ENCODE measurements at regions not wholly inside any gene's neighbourhood (a gene's known extent, or its start where the extent isn't known, plus 50 kb on each side); places are given as distances from the start of the nearest gene placed in this dataset.
"Not testable (repeated sequence)": the region's sequence is repeated elsewhere in the genome, so short reads cannot be mapped to it uniquely, and the experiment has no call there.

DNA sequence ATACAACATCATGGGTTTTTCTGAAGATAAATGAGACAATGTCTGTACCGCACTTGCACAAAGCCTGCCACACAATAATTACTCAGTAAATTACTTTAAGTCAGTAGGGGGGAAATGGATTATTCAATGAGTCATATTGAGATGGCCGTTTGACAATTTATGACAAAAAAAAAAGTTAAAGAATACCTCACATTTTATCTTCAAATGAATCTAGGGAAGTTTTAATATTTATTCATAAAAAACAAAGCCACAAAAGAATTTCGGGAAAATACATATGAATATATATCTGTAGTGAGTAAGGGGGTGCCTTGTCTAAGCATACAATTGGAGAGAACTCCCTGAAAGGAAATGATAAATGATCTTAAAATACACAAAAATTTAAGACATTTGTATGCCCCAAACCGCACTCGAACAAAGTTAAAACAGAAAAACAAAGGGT is 197.0 kb upstream of the SLC7A11 start:
- no peak for DNase-seq (ENCODE audit: low read depth)

- no peak for DNase-seq (ENCODE audit: low read depth)
Measured at GRCh38 chr4:138438608-138439007, 196.5 kb upstream of the SLC7A11 start.

GRCh38 chr4:138437263-138437851 is 195.2 kb upstream of the SLC7A11 start:
- no peak for DNase-seq (ENCODE audit: low read depth)

DNA sequence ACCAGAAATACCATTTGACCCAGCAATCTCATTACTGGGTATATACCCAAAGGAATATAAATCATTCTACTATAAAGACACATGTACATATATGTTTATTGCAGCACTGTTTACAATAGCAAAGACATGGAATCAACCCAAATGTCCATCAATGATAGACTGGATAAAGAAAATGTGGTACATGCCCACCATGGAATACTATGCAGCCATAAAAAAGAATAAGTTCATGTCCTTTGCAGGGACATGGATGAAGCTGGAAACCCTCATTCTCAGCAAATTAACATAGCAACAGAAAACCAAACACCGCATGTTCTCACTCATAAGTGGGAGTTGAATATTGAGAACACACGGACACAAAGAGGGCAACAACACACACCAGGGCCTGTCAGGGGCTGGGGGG is 193.6 kb upstream of the SLC7A11 start:
- not testable (repeated sequence) for DNase-seq (ENCODE audit: low read depth)

DNA sequence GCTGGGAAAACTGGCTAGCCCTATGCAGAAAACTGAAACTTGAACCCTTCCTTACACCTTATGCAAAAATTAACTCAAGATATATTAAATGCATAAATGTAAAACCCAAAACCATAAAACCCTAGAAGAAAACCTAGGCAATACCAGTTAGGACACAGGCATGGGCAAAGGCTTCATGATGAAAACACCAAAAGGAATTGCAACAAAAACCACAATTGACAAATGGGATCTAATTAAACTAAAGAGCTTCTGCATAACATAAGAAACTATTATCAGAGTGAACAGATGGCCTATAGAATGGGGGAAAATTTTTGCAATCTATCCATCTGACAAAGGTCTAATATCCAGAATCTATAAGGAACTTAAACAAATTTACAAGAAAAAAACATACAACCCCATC is 192.9 kb upstream of the SLC7A11 start:
- not testable (repeated sequence) for DNase-seq (ENCODE audit: low read depth)

DNA sequence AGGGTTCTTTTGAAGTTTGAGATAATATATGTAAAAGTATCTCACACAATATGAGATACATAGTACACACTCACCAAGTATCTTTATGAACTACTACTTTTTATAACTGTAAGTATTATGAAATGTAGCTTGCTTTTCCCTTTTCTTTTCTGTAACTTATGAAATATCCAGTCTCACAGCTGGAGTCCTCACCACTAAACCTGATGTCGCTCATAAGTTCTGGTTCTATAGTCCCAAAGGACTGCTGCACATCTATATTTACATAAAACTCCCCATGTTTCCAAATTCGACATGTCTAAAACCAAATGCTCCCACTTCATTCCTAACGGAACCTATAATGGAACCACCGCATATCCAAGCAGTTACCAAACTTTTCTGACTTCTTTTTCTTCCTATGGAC is 186.5 kb upstream of the SLC7A11 start:
- DNase-seq (ENCODE audit: low read depth): no peak

DNA sequence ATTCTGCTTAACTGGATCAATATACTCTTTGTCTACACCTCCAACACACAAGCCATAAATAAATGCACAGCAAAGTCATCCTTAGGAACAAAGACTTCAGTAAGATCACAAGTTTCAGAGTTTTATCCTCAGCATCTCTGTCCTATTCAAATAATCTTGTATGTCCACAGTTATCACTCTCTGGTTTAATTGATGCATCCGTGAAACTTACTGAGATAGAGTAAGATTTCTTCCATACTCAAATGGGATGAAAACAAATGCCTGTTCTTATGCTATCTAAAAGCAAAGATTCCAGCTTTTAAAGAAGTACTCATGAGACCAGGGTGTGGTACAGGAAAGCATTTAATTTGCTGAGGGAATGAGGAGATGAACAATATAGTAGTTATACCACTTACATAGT is 184.6 kb upstream of the SLC7A11 start:
- DNase-seq (ENCODE audit: low read depth): no peak

GRCh38 chr4:138420471-138420870 is 178.3 kb upstream of the SLC7A11 start:
- no peak for DNase-seq (ENCODE audit: low read depth)

DNA sequence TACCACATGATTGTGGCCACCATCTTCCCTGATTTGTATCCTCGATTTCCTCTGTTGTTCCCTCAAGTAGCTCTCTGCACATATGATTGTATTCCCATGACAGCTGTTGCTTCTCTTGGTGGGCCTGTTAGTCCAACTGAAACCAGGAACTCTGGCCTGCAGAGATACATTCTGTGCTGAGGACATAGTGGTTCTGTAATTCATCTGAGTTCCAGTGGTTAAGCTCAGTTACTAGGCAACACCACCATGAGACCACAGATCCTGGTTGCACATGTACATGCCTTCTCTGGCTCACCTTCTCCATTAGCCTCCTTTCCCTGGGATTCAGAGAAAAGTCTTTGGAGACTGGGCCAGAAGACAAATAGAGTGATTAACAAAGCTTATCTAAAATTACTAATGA is 172.1 kb upstream of the SLC7A11 start:
- no peak for DNase-seq (ENCODE audit: low read depth)

GRCh38 chr4:138413273-138413672 is 171.1 kb upstream of the SLC7A11 start:
- DNase-seq (ENCODE audit: low read depth): no peak

- no peak for DNase-seq (ENCODE audit: low read depth)
Measured at GRCh38 chr4:138412847-138413246, 170.7 kb upstream of the SLC7A11 start.

GRCh38 chr4:138410266-138410665 is 168.1 kb upstream of the SLC7A11 start:
- no peak for DNase-seq (ENCODE audit: low read depth)

GRCh38 chr4:138409670-138410069 is 167.5 kb upstream of the SLC7A11 start:
- DNase-seq (ENCODE audit: low read depth): no peak

DNA sequence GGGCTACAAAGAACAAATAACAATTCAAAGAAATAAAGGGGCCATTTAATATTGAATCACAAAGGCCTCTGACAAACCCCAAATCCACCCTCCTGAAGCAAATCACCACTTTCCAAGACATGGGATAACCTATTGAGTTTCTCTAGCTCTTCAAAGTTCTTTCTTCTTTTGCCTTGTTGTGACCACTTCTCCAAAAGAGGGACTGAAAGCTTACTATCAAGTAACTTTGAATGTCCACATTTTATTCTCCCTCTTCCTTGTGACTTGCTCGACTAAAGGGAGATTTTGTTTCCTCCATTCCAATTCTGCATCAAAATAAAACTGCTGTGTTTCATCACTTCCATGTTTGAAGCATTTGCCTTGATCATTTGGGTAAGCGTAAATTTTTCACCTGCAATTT is 166.6 kb upstream of the SLC7A11 start:
- DNase-seq (ENCODE audit: low read depth): no peak

DNA sequence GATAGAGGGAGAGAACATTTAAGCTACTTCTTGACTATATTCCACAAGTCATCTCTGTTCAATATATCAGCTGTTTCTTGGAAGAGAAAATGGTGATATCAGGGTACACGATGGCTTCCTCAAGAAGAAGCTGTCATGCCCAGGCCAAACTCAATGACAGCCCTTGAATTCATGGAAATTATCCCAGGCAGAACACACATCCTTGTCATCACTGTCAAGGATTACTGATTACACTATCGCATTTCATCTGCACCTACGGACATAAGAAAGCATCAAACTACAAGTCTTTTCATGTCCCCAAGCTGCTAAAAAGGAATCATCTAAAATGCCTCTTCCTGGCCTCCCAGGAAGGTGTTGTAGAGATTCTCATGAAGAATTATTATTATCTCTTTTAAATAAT is 165.2 kb upstream of the SLC7A11 start:
- no peak for DNase-seq (ENCODE audit: low read depth)

- DNase-seq (ENCODE audit: low read depth): no peak
Measured at GRCh38 chr4:138406876-138407275, 164.7 kb upstream of the SLC7A11 start.

DNA sequence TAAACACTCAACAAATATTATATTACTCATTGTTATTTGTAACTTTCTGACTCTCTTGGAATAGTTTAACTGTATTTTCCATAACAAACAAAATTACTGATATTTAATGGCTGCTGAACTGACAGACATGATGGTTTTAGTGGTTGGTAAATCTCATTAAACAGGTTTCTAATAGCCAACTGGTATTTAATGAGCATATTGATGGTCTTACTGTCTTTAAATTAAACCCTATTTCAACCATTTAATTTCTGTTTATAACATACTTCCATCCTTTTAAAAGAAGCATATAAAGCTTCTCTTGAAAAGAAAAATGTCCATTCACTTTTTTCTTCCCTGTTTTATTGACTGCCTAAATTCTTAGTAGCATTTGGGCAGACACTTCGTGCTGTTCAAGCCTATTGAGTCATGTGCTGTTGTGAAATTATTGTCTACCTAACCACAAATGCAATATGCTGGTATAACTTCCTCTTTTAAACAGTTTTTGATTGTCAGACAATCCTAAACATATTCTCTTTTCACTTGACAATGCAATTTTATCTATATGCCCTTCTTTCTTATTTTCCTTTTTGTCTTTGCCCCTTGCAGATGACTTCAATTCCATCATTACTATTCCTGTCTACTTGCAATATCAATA is 163.9 kb upstream of the SLC7A11 start:
- DNase-seq (ENCODE audit: low read depth): no peak

DNA sequence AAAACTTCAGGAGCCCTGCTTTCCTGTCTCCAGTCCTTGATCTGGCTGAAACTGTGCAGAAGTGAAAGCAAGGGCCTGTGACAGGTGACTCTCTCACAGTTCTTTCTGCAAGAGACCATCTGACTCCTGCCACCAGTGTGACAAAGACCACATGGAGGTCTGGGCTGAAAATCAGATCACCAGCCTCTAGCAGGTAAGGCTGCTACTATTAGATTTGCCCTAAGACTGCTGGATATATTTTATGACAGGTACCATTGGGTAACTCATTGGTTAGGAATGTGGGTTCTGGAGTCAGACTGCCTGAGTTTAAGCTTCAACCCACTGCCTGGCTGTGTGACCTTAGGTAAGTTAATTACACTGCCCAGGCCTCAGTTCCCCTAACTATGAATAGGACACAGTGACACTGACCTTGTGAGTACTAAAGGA is 163.3 kb upstream of the SLC7A11 start:
- DNase-seq (ENCODE audit: low read depth): no peak

GRCh38 chr4:138404801-138405200 is 162.7 kb upstream of the SLC7A11 start:
- DNase-seq (ENCODE audit: low read depth): no peak

DNA sequence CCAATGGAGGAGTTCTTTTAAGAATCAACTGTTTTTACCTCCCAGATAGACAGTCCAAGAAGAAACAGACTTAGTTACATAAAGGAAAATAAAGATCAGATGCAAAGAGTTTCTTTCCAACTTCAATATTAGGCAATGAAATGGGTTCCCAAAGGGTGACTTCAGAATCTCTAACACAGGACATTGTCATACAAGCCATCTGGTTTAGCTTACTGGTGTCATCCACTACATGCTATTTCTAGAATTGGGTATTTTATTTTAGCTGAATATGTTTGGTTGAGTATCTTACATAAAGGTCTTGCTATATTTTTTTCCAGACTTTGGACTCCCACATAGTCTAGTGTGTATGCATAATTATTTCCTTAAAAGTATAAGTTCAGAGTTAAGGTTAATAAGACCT is 162.1 kb upstream of the SLC7A11 start:
- no peak for DNase-seq (ENCODE audit: low read depth)

- no peak for DNase-seq (ENCODE audit: low read depth)
Measured at GRCh38 chr4:138401334-138401733, 159.2 kb upstream of the SLC7A11 start.

DNA sequence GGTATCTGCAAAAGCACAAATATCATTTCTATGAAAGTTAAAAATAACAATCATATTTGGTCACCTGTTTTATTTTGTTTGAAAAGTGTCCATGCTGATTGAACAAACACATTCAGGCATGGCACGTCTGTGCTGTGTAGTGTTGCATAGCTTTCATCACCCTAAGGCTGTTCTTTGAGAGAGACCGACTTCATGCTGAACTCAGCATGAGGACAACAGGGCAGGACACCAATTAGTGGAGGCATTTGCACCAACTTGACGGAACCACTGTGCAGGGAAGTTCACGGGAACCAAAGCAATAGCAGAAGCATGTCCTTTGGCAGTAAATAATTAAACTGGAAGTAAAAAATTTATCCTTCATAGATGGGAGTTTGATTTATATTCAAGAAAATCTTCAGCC is 158.4 kb upstream of the SLC7A11 start:
- DNase-seq (ENCODE audit: low read depth): no peak

GRCh38 chr4:138400066-138400465 is 157.9 kb upstream of the SLC7A11 start:
- DNase-seq (ENCODE audit: low read depth): no peak

DNA sequence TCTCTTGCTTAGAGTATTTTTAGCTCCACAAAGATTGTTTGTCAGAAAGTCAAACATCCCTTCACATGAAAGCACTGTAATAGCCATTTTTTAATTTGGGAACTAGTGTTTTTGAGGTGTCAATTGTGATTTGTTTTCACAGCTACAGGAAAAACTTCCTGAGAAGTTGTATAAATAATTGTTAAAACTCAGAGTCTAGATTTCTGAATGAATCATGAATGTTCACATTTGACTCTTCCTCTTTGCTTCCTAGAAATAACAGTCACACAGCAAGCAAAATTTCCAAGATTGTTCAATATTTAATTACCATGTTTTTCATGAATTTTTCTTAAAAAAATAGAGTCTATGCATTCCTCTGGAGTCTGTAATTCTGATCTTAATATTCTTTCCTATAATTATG is 156.9 kb upstream of the SLC7A11 start:
- DNase-seq (ENCODE audit: low read depth): no peak
